Hepatic stellate cell (primary cell): ENCODE measurements at regions not wholly inside any gene's neighbourhood (a gene's known extent, or its start where the extent isn't known, plus 50 kb on each side); places are given as distances from the start of the nearest gene placed in this dataset.
"Not testable (repeated sequence)": the region's sequence is repeated elsewhere in the genome, so short reads cannot be mapped to it uniquely, and the experiment has no call there.

ENCODE experiments used
- DNase-seq: peaks from one replicate; pipeline ENCODE4 v3.0.0; 2011; ENCODE audit warnings: low spot score

- DNase-seq, result no peak
Observed at GRCh38 chr2:34705551-34706247, 1106.6 kb upstream of the FAM98A start.

GRCh38 chr2:34703292-34703691, 1104.2 kb upstream of the FAM98A start:
- no peak for DNase-seq

- DNase-seq, result not testable (repeated sequence)
Observed at GRCh38 chr2:34702391-34702790, 1103.3 kb upstream of the FAM98A start.

- DNase-seq, result not testable (repeated sequence)
Observed at GRCh38 chr2:34677591-34677990, 1078.5 kb upstream of the FAM98A start.

- DNase-seq, result not testable (repeated sequence)
Observed at GRCh38 chr2:34677119-34677531, 1078.0 kb upstream of the FAM98A start.

GRCh38 chr2:34670482-34670881, 1071.4 kb upstream of the FAM98A start:
- DNase-seq, result no peak

- no peak for DNase-seq
Observed at GRCh38 chr2:34666821-34667220, 1067.7 kb upstream of the FAM98A start.

GRCh38 chr2:34664266-34664665, 1065.2 kb upstream of the FAM98A start:
- DNase-seq, result no peak

- DNase-seq, result no peak
Observed at GRCh38 chr2:34663314-34663713, 1064.2 kb upstream of the FAM98A start.

- no peak for DNase-seq
Observed at GRCh38 chr2:34660741-34661140, 1061.6 kb upstream of the FAM98A start.

GRCh38 chr2:34656632-34657031, 1057.5 kb upstream of the FAM98A start:
- no peak for DNase-seq

- no peak for DNase-seq
Observed at GRCh38 chr2:34652636-34653035, 1053.5 kb upstream of the FAM98A start.

GRCh38 chr2:34646901-34647300, 1047.8 kb upstream of the FAM98A start:
- no peak for DNase-seq

GRCh38 chr2:34632327-34632726, 1033.2 kb upstream of the FAM98A start:
- no peak for DNase-seq

GRCh38 chr2:34627003-34627402, 1027.9 kb upstream of the FAM98A start:
- DNase-seq, result no peak

- no peak for DNase-seq
Observed at GRCh38 chr2:34604164-34604563, 1005.1 kb upstream of the FAM98A start.

GRCh38 chr2:34602262-34602661, 1003.2 kb upstream of the FAM98A start:
- DNase-seq, result no peak

GRCh38 chr2:34601561-34601960, 1002.5 kb upstream of the FAM98A start:
- DNase-seq, result no peak

- no peak for DNase-seq
Observed at GRCh38 chr2:34578641-34579040, 979.5 kb upstream of the FAM98A start.

GRCh38 chr2:34570266-34570872, 971.3 kb upstream of the FAM98A start:
- no peak for DNase-seq

GRCh38 chr2:34567128-34567527, 968.0 kb upstream of the FAM98A start:
- no peak for DNase-seq

- DNase-seq, result no peak
Observed at GRCh38 chr2:34552337-34552736, 953.2 kb upstream of the FAM98A start.

GRCh38 chr2:34549710-34550345, 950.7 kb upstream of the FAM98A start:
- DNase-seq, result no peak
